ENCODE measurements at regions not wholly inside any gene's neighbourhood (a gene's known extent, or its start where the extent isn't known, plus 50 kb on each side); places are given as distances from the start of the nearest gene placed in this dataset.
"Not testable (repeated sequence)": the region's sequence is repeated elsewhere in the genome, so short reads cannot be mapped to it uniquely, and the experiment has no call there.

DNA sequence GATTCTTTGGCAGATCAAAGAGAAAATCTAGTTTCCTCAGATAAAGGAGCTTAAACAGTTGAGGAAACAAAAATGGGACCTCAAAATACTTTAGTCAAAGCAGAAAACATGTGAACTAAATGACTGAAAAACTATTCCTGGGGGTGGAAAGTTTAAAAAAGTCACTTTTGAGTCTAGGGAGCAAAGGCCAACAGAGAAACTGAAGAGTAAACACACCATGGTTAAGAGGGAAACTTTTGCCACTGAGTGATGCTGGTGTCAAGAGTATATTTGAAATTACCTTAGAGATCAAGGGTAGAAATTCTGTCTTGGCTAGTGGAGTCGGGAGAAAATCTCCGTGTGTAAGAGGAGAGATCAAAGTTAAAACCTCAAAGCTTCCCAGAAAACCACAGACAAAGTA lies 501.2 kb upstream of the ADGRL4 start:
- no peak for DNase-seq (ENCODE audit: low read depth)
- no peak overlapping the region for H3K4me3 ChIP-seq (ENCODE audit: low read length)
- TF ChIP-seq, protein P1, sequence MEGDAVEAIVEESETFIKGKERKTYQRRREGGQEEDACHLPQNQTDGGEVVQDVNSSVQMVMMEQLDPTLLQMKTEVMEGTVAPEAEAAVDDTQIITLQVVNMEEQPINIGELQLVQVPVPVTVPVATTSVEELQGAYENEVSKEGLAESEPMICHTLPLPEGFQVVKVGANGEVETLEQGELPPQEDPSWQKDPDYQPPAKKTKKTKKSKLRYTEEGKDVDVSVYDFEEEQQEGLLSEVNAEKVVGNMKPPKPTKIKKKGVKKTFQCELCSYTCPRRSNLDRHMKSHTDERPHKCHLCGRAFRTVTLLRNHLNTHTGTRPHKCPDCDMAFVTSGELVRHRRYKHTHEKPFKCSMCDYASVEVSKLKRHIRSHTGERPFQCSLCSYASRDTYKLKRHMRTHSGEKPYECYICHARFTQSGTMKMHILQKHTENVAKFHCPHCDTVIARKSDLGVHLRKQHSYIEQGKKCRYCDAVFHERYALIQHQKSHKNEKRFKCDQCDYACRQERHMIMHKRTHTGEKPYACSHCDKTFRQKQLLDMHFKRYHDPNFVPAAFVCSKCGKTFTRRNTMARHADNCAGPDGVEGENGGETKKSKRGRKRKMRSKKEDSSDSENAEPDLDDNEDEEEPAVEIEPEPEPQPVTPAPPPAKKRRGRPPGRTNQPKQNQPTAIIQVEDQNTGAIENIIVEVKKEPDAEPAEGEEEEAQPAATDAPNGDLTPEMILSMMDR (conservative IDR thresholded peaks at IDR 0.05; ENCODE audit: low read depth, low read length): no peak

DNA sequence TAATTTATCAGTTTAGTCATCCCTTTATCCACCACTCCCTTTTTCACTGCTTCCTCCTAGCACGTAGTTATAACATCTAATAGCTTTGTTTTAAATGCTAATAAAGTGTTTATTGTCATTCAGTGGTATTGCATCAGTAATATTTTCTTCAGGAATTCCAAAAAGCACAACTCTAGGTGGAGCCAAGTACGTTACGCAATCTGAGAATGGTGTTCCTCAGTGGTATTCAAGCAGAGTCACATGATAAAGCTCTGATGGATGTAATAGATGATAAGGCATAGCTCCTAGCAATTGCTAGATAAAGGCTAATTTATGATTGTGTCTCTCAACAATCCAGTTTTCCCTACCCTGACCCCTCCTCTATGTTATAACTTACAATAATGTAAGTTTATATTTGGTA lies 494.6 kb upstream of the ADGRL4 start:
- TF ChIP-seq, protein P1 (conservative IDR thresholded peaks at IDR 0.05; ENCODE audit: low read depth, low read length): no peak
- peak; percentile 1 for DNase-seq (ENCODE audit: low read depth)
- no peak overlapping the region for H3K4me3 ChIP-seq (ENCODE audit: low read length)

DNA sequence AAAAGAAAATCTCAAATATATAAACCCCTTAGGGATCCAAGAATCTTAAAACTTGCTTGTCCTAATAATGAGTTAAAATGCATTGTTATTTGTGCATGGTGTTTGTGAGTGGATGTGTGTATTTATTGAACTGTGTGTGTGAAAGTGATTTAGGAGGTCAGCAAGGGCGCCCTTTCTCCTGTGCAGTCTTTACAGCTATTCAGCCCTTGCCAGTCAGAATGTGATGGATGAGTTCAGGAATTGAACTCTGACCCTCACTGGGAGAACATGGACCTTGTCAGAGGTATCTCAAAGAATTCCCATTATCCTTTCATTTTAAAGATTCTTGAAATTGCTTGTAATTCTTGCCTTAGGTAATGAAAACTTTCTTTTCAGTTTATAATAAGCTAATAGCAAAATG lies 493.0 kb upstream of the ADGRL4 start:
- TF ChIP-seq, protein P1 (conservative IDR thresholded peaks at IDR 0.05; ENCODE audit: low read depth, low read length): no peak
- DNase-seq (ENCODE audit: low read depth): no peak
- no peak overlapping the region for H3K4me3 ChIP-seq (ENCODE audit: low read length)

DNA sequence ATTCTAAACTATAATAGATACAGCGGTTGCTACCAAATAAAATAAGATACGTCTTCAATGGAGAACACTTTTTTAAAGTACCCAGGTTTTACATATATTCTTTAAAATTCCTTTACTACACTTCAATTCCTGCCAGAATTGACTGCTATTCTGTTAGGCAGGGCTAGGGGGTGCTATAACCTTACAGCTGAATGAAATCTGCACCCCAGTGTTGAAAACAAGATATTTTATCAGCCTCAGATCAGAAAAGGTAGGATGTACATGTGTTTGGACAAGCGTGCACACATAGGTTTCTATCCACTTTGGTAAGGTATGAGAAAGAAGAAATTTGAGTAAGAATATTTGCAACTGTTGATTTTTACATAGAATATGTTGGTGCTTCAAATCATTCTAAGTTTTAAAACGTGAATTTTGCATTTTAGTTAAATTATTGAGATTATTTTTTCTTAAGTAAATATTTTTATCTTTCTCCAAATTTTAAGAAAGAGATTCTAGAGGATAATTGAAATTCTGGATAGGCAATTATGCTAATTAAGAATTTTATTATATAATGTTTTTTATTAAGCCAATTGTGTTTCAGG lies 490.8 kb upstream of the ADGRL4 start:
- DNase-seq (ENCODE audit: low read depth): no peak
- TF ChIP-seq, protein P1 (conservative IDR thresholded peaks at IDR 0.05; ENCODE audit: low read depth, low read length): peak; percentile 98
- H3K4me3 ChIP-seq (ENCODE audit: low read length): no peak overlapping the region

DNA sequence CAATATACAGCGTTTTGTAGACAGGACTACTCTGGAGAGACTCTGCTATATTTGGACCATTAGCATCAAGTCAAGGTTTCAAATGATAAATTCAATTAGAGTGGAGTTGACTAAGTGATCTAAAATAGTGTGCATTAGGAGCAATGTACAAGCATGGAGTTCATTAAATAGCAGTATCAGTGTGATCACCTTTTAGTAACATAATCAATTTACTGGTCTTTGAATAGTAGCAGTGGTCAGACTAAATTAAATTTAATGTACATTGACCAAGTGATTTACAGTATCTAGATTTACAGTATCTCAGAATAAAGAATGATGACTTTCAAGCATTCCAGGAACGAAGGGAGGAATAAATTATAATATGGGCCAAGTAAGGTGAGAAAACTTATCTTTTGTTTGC lies 489.6 kb upstream of the ADGRL4 start:
- TF ChIP-seq, protein P1 (conservative IDR thresholded peaks at IDR 0.05; ENCODE audit: low read depth, low read length): no peak
- no peak overlapping the region for H3K4me3 ChIP-seq (ENCODE audit: low read length)
- no peak for DNase-seq (ENCODE audit: low read depth)

DNA sequence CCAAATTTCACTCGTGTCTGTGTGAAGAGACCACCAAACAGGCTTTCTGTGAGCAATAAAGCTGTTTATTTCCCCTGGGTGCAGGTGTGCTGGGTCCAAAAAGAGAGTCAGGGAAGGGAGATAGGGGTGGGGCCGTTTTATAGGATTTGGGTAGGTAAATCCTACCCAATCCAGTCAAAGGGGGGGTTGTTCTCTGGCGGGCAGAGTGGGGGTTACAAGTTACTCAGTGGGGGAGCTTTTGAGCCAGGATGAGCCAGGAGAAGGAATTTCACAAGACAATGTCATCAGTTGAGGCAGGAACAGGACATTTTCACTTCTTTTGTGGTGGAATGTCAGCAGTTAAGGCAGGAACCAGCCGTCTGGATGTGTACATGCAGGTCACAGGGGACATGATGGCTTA lies 487.2 kb upstream of the ADGRL4 start:
- not testable (repeated sequence) for H3K4me3 ChIP-seq (ENCODE audit: low read length); DNase-seq (ENCODE audit: low read depth)

DNA sequence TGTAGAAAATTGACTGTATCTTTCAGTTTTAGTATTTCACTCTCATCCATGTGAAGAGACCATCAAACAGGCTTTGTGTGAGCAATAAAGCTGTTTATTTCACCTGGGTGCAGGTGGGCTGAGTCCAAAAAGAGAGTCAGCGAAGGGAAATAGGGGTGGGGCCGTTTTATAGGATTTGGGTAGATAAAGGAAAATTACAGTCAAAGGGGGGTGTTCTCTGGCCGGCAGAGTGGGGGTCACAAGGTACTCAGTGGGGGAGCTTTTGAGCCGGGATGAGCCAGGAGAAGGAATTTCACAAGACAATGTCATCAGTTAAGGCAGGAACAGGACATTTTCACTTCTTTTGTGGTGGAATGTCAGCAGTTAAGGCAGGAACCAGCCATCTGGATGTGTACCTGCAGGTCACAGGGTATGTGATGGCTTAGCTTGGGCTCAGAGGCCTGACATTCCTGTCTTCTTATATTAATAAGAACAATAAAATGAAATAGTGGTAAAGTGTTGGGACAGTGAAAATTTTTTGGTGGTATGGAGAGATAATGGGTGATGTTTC lies 482.1 kb upstream of the ADGRL4 start:
- not testable (repeated sequence) for H3K4me3 ChIP-seq (ENCODE audit: low read length)

DNA sequence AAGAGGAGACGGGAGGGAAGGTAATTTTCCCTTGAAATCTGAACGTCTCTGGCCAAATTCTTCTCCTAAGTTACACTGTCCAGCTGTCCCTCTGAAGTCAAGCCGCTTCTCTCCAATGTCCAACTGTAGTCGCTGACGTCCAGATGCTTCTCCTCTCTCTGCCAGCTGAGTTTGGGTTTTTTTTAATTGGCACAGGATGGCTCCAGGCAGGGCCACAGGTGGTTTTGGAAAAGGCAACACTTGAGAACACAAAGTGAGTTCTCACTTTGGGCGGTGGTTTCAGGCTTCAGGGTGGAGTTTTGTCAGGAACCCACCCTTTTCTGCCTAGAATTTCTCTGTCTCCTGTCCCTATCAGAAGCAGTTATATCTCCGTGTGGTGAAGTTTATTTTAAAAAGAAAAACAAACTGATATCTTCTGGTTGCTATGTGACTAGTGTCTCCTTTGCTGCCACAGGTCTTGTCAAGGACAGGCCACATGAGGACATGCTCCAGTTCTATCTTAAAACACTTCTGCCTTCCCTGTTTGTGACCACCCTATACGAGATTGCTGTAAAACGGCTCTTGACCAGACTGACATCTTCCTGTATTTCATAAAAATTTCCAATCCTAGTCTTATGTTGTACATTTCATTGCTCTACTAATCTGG lies 472.3 kb upstream of the ADGRL4 start:
- DNase-seq (ENCODE audit: low read depth): no peak
- no peak overlapping the region for H3K4me3 ChIP-seq (ENCODE audit: low read length)
- TF ChIP-seq, protein P1 (conservative IDR thresholded peaks at IDR 0.05; ENCODE audit: low read depth, low read length): no peak

More for the DNA sequence above, 482.1 kb upstream of the ADGRL4 start:
- not testable (repeated sequence) for DNase-seq (ENCODE audit: low read depth)
